HG02763 (cell line): ENCODE measurements at regions not wholly inside any gene's neighbourhood (a gene's known extent, or its start where the extent isn't known, plus 50 kb on each side); places are given as distances from the start of the nearest gene placed in this dataset.

Source experiments
- ATAC-seq: cut with Tn5 transposase; IDR thresholded peaks from one replicate; pipeline ENCODE4 v1.9.1; 2021; ENCODE audit warnings: mild to moderate bottlenecking, moderate library complexity; ENCODE audit not compliant: unreplicated experiment

- ATAC-seq, result no peak
Observed at GRCh38 chr2:145615626-145616025, 1095.7 kb upstream of the ZEB2 start.

- no peak for ATAC-seq
Observed at GRCh38 chr2:145609951-145610350, 1090.0 kb upstream of the ZEB2 start.

- no peak for ATAC-seq
Observed at GRCh38 chr2:145601361-145601925, 1081.5 kb upstream of the ZEB2 start.

- no peak for ATAC-seq
Observed at GRCh38 chr2:145600811-145601210, 1080.9 kb upstream of the ZEB2 start.

GRCh38 chr2:145599756-145600155 is 1079.8 kb upstream of the ZEB2 start:
- no peak for ATAC-seq

- ATAC-seq, result no peak
Observed at GRCh38 chr2:145598434-145598833, 1078.5 kb upstream of the ZEB2 start.

GRCh38 chr2:145597809-145598208 is 1077.9 kb upstream of the ZEB2 start:
- ATAC-seq, result no peak

GRCh38 chr2:145597006-145597405 is 1077.1 kb upstream of the ZEB2 start:
- no peak for ATAC-seq

GRCh38 chr2:145596416-145596815 is 1076.5 kb upstream of the ZEB2 start:
- ATAC-seq, result no peak

GRCh38 chr2:145595296-145595695 is 1075.4 kb upstream of the ZEB2 start:
- no peak for ATAC-seq

GRCh38 chr2:145593991-145594614 is 1074.2 kb upstream of the ZEB2 start:
- no peak for ATAC-seq

- ATAC-seq, result peak; percentile 41
Observed at GRCh38 chr2:145593280-145593679, 1073.4 kb upstream of the ZEB2 start.

- ATAC-seq, result no peak
Observed at GRCh38 chr2:145592361-145592760, 1072.4 kb upstream of the ZEB2 start.

- no peak for ATAC-seq
Observed at GRCh38 chr2:145591109-145591809, 1071.3 kb upstream of the ZEB2 start.

- ATAC-seq, result no peak
Observed at GRCh38 chr2:145587922-145588321, 1068.0 kb upstream of the ZEB2 start.

- ATAC-seq, result no peak
Observed at GRCh38 chr2:145584353-145584752, 1064.4 kb upstream of the ZEB2 start.

GRCh38 chr2:145573608-145574007 is 1053.7 kb upstream of the ZEB2 start:
- ATAC-seq, result no peak

- no peak for ATAC-seq
Observed at GRCh38 chr2:145572238-145572637, 1052.3 kb upstream of the ZEB2 start.

GRCh38 chr2:145569108-145569507 is 1049.2 kb upstream of the ZEB2 start:
- ATAC-seq, result no peak

GRCh38 chr2:145563741-145564615 is 1044.1 kb upstream of the ZEB2 start:
- ATAC-seq, result no peak

- ATAC-seq, result no peak
Observed at GRCh38 chr2:145561152-145561551, 1041.2 kb upstream of the ZEB2 start.
